GM23338 (cell line): ENCODE measurements at regions not wholly inside any gene's neighbourhood (a gene's known extent, or its start where the extent isn't known, plus 50 kb on each side); places are given as distances from the start of the nearest gene placed in this dataset.

ENCODE experiments used
- ATAC-seq: fragments of 200-7000 bp; cut with Tn5 transposase; 3 replicates; pipeline ENCODE4 v1.9.1; 2020
- DNase-seq: peaks from one replicate; pipeline ENCODE4 v3.0.0-alpha.2; 2015; ENCODE audit warnings: low spot score
- H2AFZ ChIP-seq: fragments of 200-600 bp; sonication (generic); 2 replicates; pipeline ENCODE4 v1.8.0; 2016; ENCODE audit warnings: antibody characterized with exemption, mild to moderate bottlenecking, moderate library complexity
- H3F3A ChIP-seq: fragments of 200-600 bp; sonication (generic); replicated peaks from 2 replicates; pipeline ENCODE4 v1.8.0; 2017; ENCODE audit warnings: antibody characterized with exemption, mixed run types, low read depth
- H3K27ac ChIP-seq: fragments of 200-600 bp; sonication (generic); 2 replicates; pipeline ENCODE4 v1.6.1; 2016; ENCODE audit warnings: low read depth
- H3K27me3 ChIP-seq: fragments of 200-600 bp; sonication (generic); 2 replicates; pipeline ENCODE4 v1.8.0; 2016; ENCODE audit warnings: mild to moderate bottlenecking, mixed run types, moderate library complexity; ENCODE audit not compliant: insufficient read depth
- H3K36me3 ChIP-seq: fragments of 200-600 bp; sonication (generic); 2 replicates; pipeline ENCODE4 v1.8.0; 2016; ENCODE audit warnings: mild to moderate bottlenecking; ENCODE audit not compliant: insufficient read depth
- H3K4me1 ChIP-seq: fragments of 200-600 bp; sonication (generic); 2 replicates; pipeline ENCODE4 v1.8.0; 2016; ENCODE audit warnings: mild to moderate bottlenecking, moderate library complexity; ENCODE audit not compliant: insufficient read depth
- H3K4me2 ChIP-seq: fragments of 200-600 bp; sonication (generic); 2 replicates; pipeline ENCODE4 v1.7.1; 2017; ENCODE audit warnings: mixed run types
- H3K4me3 ChIP-seq: fragments of 200-600 bp; sonication (generic); 2 replicates; pipeline ENCODE4 v1.6.1; 2016; ENCODE audit warnings: mixed run types
- H3K79me2 ChIP-seq: fragments of 200-600 bp; sonication (generic); replicated peaks from 2 replicates; pipeline ENCODE4 v1.8.0; 2017; ENCODE audit warnings: mild to moderate bottlenecking; ENCODE audit not compliant: insufficient read depth
- H3K9me2 ChIP-seq: fragments of 200-600 bp; sonication (generic); 2 replicates; pipeline ENCODE4 v1.8.0; 2017; ENCODE audit not compliant: insufficient read depth
- H4K20me1 ChIP-seq: fragments of 200-600 bp; sonication (generic); replicated peaks from 2 replicates; pipeline ENCODE4 v1.8.0; 2017; ENCODE audit warnings: mild to moderate bottlenecking; ENCODE audit not compliant: insufficient read depth
- H3K27ac Mint-ChIP-seq: 2 replicates; pipeline ENCODE4 v1.8.0; 2020; ENCODE audit warnings: inconsistent platforms, mild to moderate bottlenecking, moderate library complexity, mixed read lengths
- H3K27me3 Mint-ChIP-seq: 3 replicates; pipeline ENCODE4 v1.8.0; 2022; ENCODE audit warnings: low read depth, mild to moderate bottlenecking, moderate library complexity, mixed read lengths, inconsistent platforms; ENCODE audit not compliant: insufficient read depth, poor library complexity
- H3K36me3 Mint-ChIP-seq: 3 replicates; pipeline ENCODE4 v1.8.0; 2021; ENCODE audit warnings: low read depth, mild to moderate bottlenecking, inconsistent platforms, moderate library complexity, mixed read lengths
- H3K4me1 Mint-ChIP-seq: 3 replicates; pipeline ENCODE4 v1.8.0; 2020; ENCODE audit warnings: mild to moderate bottlenecking, inconsistent platforms, mixed read lengths
- H3K4me3 Mint-ChIP-seq: 3 replicates; pipeline ENCODE4 v1.8.0; 2021; ENCODE audit warnings: moderate library complexity, mild to moderate bottlenecking, inconsistent platforms, mixed read lengths
- H3K9me3 Mint-ChIP-seq: 3 replicates; pipeline ENCODE4 v1.8.0; 2020; ENCODE audit warnings: moderate library complexity, mild to moderate bottlenecking, inconsistent platforms, mixed read lengths
- CREB1 ChIP-seq: fragments of 250-450 bp; sonication (Bioruptor Pico); IDR thresholded peaks from 2 replicates; pipeline ENCODE4 v1.5.0; 2020; ENCODE audit warnings: low read depth, mild to moderate bottlenecking, moderate library complexity
- ETS1 ChIP-seq: IDR thresholded peaks from 2 replicates; pipeline ENCODE4 v1.6.1; 2016; ENCODE audit warnings: antibody characterized with exemption
- EZH2 ChIP-seq: fragments of 200-600 bp; sonication (generic); IDR thresholded peaks from one replicate; pipeline ENCODE4 v1.8.0; 2017; ENCODE audit warnings: antibody characterized with exemption, mild to moderate bottlenecking, low read depth; ENCODE audit not compliant: unreplicated experiment
- EZH2phosphoT487 ChIP-seq: fragments of 200-600 bp; sonication (generic); IDR thresholded peaks from one replicate; pipeline ENCODE4 v1.8.1; 2018; ENCODE audit warnings: antibody characterized with exemption; ENCODE audit not compliant: unreplicated experiment
- JUNB ChIP-seq: IDR thresholded peaks from one replicate; pipeline ENCODE4 v1.6.1; 2016; ENCODE audit warnings: antibody characterized with exemption; ENCODE audit not compliant: unreplicated experiment
- NANOG ChIP-seq: IDR thresholded peaks from 2 replicates; pipeline ENCODE4 v1.6.1; 2016; ENCODE audit warnings: antibody characterized with exemption, borderline replicate concordance
- POLR2AphosphoS5 ChIP-seq: IDR thresholded peaks from 2 replicates; pipeline ENCODE4 v1.6.1; 2016; ENCODE audit warnings: antibody characterized with exemption, low read depth
- STAT1 ChIP-seq: IDR thresholded peaks from one replicate; pipeline ENCODE4 v1.6.1; 2016; ENCODE audit warnings: antibody characterized with exemption; ENCODE audit not compliant: unreplicated experiment
- ZNF114 ChIP-seq: fragments of 250-450 bp; sonication (Bioruptor Pico); IDR thresholded peaks from 2 replicates; pipeline ENCODE4 v1.5.0; 2020; ENCODE audit warnings: mild to moderate bottlenecking, moderate library complexity
- ZNF331 ChIP-seq: fragments of 250-450 bp; sonication (Bioruptor Pico); IDR thresholded peaks from 2 replicates; pipeline ENCODE4 v1.5.0; 2020; ENCODE audit warnings: low read depth, mild to moderate bottlenecking, moderate library complexity
- ZNF462 ChIP-seq: fragments of 250-450 bp; sonication (Bioruptor Pico); IDR thresholded peaks from 2 replicates; pipeline ENCODE4 v1.5.0; 2020; ENCODE audit warnings: mild to moderate bottlenecking, moderate library complexity
- TF ChIP-seq, protein P1 (sequence below): IDR thresholded peaks from one replicate; pipeline ENCODE4 v1.6.1; 2018; ENCODE audit warnings: antibody characterized with exemption; ENCODE audit not compliant: unreplicated experiment
- TF ChIP-seq, protein P2 (sequence below), 2 experiments: fragments of 200-600 bp in 1 of 2; sonication (generic) in 1 of 2; conservative IDR thresholded peaks; 2 replicates each; pipeline versions ENCODE4 v1.5.1 to v1.6.1; 2016 to 2017; ENCODE audit warnings: antibody characterized with exemption in 2 of 2, low read depth in 2 of 2, mild to moderate bottlenecking in 2 of 2, moderate library complexity in 1 of 2

- Mint-ChIP-seq H3K36me3 (peaks cover 17% of the 10 kb centered on the region), H3K27ac (no peak overlapping the region), H3K4me1 (no peaks in the 10 kb centered on the region; the same call in 2 of the 3 replicates), H3K27me3 (peaks cover 2% of the 10 kb centered on the region), H3K4me3 (no peak overlapping the region), H3K9me3 (peaks cover 24% of the 10 kb centered on the region)
- H3K4me3 ChIP-seq, result no peak overlapping the region
- no peaks in the 10 kb centered on the region for H3K79me2 ChIP-seq
- no peak for DNase-seq
- TF ChIP-seq ZNF114 (CRISPR knock-in tag) (no peak), CREB1 (CRISPR knock-in tag) (no peak), ZNF462 (CRISPR knock-in tag) (no peak), EZH2phosphoT487 (no peak), NANOG (no peak), JUNB (no peak), STAT1 (no peak), POLR2AphosphoS5 (no peak), EZH2 (no peak), ETS1 (no peak), ZNF331 (CRISPR knock-in tag) (no peak)
- TF ChIP-seq, protein P1, sequence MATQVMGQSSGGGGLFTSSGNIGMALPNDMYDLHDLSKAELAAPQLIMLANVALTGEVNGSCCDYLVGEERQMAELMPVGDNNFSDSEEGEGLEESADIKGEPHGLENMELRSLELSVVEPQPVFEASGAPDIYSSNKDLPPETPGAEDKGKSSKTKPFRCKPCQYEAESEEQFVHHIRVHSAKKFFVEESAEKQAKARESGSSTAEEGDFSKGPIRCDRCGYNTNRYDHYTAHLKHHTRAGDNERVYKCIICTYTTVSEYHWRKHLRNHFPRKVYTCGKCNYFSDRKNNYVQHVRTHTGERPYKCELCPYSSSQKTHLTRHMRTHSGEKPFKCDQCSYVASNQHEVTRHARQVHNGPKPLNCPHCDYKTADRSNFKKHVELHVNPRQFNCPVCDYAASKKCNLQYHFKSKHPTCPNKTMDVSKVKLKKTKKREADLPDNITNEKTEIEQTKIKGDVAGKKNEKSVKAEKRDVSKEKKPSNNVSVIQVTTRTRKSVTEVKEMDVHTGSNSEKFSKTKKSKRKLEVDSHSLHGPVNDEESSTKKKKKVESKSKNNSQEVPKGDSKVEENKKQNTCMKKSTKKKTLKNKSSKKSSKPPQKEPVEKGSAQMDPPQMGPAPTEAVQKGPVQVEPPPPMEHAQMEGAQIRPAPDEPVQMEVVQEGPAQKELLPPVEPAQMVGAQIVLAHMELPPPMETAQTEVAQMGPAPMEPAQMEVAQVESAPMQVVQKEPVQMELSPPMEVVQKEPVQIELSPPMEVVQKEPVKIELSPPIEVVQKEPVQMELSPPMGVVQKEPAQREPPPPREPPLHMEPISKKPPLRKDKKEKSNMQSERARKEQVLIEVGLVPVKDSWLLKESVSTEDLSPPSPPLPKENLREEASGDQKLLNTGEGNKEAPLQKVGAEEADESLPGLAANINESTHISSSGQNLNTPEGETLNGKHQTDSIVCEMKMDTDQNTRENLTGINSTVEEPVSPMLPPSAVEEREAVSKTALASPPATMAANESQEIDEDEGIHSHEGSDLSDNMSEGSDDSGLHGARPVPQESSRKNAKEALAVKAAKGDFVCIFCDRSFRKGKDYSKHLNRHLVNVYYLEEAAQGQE, result no peak
- TF ChIP-seq, protein P2, sequence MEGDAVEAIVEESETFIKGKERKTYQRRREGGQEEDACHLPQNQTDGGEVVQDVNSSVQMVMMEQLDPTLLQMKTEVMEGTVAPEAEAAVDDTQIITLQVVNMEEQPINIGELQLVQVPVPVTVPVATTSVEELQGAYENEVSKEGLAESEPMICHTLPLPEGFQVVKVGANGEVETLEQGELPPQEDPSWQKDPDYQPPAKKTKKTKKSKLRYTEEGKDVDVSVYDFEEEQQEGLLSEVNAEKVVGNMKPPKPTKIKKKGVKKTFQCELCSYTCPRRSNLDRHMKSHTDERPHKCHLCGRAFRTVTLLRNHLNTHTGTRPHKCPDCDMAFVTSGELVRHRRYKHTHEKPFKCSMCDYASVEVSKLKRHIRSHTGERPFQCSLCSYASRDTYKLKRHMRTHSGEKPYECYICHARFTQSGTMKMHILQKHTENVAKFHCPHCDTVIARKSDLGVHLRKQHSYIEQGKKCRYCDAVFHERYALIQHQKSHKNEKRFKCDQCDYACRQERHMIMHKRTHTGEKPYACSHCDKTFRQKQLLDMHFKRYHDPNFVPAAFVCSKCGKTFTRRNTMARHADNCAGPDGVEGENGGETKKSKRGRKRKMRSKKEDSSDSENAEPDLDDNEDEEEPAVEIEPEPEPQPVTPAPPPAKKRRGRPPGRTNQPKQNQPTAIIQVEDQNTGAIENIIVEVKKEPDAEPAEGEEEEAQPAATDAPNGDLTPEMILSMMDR (conservative IDR thresholded peaks at IDR 0.05; ENCODE audit: low read depth in 2 of 2), result no peak
- no peak overlapping the region for H3K4me2 ChIP-seq
- no peaks in the 10 kb centered on the region for H3K9me2 ChIP-seq
- no peaks in the 10 kb centered on the region for H3F3A ChIP-seq
- no peaks in the 10 kb centered on the region for H3K27me3 ChIP-seq
- no peak overlapping the region for H3K27ac ChIP-seq
- H3K36me3 ChIP-seq, result no peaks in the 10 kb centered on the region
- H3K4me1 ChIP-seq, result no peaks in the 10 kb centered on the region
- no peak for ATAC-seq
- H2AFZ ChIP-seq, result no peak overlapping the region
- H4K20me1 ChIP-seq, result no peaks in the 10 kb centered on the region
Observed at GRCh38 chr6:166785131-166785530, 158.1 kb upstream of the RPS6KA2 start.
